GOT3 (cell line): ENCODE measurements at regions not wholly inside any gene's neighbourhood (a gene's known extent, or its start where the extent isn't known, plus 50 kb on each side); places are given as distances from the start of the nearest gene placed in this dataset.
"Not testable (repeated sequence)": the region's sequence is repeated elsewhere in the genome, so short reads cannot be mapped to it uniquely, and the experiment has no call there.

Source experiments
- DNase-seq: peaks from one replicate; lab custom pipeline; 2025; ENCODE audit warnings: mixed read lengths; lab: John Stamatoyannopoulos, UW

- no peak for DNase-seq
Observed at GRCh38 chrX:10676235-10676957, 56.0 kb upstream of the MID1 start.

GRCh38 chrX:10677490-10677889, 57.1 kb upstream of the MID1 start:
- no peak for DNase-seq

DNA sequence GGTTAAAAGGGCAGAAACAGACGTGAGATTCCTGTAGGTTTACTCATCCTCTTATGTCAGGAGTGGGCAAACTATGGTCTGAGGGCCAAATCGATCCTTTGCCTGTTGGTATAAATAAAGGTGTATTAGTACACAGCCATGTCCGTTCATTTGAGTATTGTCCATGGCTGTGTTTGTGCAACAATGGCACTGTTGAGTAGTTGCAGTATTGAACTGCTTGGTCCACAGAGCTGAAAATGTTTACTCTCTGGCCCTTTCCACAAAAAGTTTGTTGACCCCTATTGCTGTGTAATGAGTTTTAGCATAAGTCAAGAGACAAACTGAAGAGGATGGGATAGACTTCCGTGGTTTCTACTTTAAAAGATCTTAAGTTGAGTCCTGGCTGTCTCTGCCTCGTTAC, 59.0 kb upstream of the MID1 start:
- no peak for DNase-seq

DNA sequence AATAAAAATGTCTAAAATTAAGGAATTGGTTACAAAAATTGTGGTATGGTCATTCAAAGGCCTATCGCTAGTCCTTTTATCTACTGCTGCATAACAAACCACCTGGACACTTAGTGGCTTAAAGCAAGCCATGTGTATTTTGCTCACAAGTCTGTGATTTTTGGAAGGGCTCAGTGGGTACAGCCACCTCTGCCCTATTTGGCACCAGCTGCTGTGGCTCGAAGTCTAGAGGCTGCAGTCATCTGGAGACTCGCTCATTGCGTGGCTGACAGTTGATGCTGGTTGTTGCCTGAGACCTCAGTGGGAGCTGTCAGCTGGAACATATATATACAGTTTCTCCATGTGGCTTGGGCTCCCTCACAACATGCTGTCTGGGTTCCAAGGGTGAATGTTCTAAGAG, 60.8 kb upstream of the MID1 start:
- no peak for DNase-seq

GRCh38 chrX:10683631-10684030, 63.2 kb upstream of the MID1 start:
- DNase-seq: not testable (repeated sequence)

GRCh38 chrX:10685923-10686595, 65.7 kb upstream of the MID1 start:
- no peak for DNase-seq

GRCh38 chrX:10691751-10692150, 71.4 kb upstream of the MID1 start:
- DNase-seq: not testable (repeated sequence)

DNA sequence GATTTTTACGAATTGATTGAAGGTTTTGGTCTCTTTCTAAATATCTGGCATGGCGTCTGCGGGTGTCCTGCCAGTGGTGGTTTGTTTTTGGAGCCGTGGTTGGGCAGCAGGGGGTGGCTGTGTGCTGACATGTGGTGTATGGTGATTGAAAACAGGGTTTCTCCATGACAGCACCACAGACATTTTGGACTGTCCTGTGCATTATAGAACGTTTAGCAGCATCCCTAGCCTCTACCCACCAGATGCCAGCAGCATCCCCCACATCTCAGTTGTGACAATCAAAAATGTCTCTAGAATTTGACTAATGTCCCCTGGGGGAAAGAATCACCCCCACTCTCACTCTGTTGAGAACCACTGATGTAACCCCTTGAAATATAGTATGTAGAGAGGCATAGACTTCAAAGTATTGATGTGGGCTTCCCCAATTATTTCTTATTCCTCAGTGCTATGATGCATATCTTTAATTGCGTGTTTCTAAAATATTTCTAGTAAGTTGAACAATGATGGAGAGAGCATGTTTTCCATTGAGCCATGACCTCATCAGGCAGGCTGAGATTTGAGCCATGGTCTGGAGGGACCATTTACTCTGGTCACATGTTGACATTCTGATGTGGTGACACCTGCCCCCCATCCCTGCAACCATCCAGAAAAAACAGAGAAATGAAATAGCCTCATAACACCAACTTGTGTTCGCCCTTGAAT, 77.4 kb upstream of the MID1 start:
- no peak for DNase-seq

DNA sequence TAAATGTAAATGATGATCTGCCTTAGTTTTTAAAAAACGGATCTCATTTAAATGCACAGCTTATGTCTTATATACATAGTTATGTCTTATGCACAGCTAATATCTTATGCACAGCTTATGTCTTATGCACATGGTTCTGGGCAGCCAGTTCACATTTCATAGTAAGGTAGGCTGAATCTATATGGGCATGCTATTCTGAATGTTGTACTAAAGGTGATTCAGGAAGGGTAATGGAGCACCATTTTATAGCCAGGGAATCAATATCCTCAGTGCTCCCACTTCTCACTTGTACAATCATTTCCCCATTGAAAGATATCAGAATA, 77.9 kb upstream of the MID1 start:
- no peak for DNase-seq

GRCh38 chrX:10702031-10702430, 81.6 kb upstream of the MID1 start:
- no peak for DNase-seq

DNA sequence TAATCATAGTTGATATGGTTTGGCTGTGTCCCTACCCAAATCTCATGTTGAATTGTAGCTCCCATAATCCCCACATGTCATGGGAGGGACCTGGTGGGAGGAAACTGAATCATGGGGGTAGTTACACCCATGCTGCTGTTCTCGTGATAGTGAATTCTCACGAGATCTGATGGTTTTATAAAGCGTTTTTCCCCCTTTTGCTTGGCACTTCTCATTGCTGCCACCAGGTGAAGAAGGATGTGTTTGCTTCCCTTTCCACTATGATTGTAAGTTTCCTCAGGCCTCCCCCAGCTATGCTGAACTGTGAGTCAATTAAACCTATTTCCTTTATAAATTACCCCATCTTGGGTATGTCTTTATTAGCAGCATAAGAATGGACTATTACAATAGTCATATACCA, 86.0 kb upstream of the MID1 start:
- not testable (repeated sequence) for DNase-seq

DNA sequence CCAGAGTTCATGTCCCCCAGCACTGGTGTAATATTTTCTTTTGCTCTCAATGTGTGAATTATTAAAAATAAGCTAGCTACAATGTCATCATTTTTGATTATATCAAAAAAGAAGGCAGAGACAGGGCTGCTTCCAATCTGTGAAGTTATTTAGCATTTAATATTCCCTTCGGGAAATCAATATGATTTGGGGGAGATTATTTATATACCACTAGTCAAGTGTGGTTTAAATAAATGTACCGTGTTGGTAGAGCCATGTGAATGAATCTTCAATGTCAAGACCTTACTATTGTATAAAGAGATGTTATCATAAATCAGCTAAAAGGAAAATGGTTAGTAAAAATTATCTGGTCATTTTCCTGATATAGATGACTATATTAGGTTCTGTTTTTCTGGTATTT, 87.4 kb upstream of the MID1 start:
- no peak for DNase-seq

DNA sequence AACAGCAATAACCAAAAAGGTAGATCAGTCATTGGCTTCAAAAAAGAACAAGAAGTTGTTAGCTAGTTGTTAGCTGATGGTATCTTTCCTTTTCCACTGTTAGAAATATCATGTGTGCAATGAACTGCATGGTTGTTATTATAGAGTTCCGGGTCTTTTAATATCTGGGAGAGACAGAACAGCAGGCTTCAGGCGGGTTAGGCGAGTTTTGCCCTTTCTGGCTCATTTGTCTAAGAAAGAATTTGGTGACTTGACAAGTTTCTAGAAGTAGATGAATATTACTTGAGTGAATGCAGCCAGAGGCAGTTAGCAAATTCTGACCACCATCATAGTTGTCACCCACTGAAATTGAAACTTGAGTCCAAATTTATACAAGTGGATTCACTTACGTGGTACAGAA, 88.9 kb upstream of the MID1 start:
- DNase-seq: no peak

- DNase-seq: no peak
Observed at GRCh38 chrX:10714531-10714930, 94.1 kb upstream of the MID1 start.

- peak; percentile 31 for DNase-seq
Observed at GRCh38 chrX:10722851-10723250, 102.5 kb upstream of the MID1 start.

DNA sequence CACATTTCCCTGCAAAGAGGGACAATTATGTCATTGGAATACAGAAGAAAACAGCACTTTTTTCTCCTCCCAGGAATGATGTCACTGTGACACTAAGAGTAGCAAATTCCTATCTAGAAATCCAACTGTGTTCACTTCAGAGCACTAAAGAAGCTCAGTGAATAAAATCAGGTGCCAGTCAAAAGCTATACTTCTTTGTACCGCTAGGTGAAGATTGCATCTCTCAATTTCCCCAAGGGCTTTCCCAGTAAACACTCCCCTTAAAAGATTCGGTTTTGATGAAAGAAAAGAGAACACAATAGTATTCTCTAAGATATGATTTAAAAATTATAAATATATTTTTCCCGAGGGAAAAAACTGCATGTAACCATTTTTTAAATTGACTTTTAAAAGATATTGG, 104.7 kb upstream of the MID1 start:
- no peak for DNase-seq

DNA sequence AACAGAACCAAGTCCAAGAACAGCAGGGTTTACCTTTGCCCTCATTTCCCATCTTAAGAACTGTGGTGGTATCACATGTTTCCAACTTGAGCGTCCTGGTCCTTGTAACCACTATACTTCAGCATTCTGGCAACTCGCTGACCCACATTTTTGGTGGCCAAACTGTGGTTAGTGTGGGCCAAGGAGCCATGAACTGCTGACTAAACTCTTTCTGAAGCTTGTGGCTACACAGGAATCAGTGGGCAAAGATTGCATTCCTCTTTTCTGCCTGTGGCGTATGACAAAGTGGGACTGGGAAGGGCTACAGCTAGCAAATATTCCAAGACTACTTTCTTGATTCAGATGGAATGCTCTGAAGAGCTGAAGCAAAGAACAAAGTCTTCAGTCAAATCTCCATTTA, 106.3 kb upstream of the MID1 start:
- DNase-seq: no peak

DNA sequence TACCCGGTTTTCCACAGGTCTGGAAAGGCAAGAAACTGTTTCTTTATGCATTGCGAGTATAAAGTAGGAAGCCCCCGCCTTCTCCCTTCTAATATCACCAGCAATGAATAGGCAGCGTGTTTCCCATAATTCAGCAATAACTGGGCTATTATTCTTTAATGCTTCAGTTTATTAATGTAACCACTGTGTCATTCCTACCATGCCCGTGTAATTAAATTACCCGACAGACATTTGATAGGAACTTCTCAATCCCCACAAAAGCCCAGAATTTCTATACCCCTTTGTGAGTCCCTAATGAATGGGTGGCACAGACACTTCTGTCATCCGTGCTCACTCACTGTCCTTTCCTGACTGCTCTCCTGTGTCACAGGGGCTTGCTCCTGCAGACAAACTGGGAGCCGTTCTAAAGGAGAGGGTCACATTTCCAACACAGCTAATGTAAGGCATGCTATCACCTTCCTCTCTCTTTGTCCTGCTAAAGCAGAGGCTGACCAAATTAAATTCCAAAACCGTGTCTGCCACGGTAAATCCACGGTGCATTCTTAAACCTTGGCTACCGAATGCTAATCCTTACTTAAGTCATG, 108.5 kb upstream of the MID1 start:
- no peak for DNase-seq

- no peak for DNase-seq
Observed at GRCh38 chrX:10739426-10739825, 119.0 kb upstream of the MID1 start.

DNA sequence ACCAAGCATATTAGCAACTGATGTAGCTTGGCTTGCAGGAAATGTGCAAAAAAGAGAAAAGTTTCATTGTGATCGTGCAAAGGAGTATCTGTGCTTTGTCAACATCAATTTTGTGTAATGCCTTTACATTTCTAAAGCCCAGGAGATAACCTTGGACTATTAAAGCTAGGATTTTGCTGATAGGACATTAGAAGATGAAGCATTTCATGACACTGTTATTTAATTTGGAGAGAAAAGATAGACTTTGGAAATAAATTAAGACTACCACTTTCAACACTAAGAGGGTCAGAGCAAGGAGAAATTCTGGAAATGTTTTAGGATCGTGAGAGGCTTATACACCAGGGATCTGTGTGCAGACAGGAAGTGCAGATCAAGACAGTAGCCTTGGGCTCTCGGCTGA, 120.6 kb upstream of the MID1 start:
- DNase-seq: no peak

DNA sequence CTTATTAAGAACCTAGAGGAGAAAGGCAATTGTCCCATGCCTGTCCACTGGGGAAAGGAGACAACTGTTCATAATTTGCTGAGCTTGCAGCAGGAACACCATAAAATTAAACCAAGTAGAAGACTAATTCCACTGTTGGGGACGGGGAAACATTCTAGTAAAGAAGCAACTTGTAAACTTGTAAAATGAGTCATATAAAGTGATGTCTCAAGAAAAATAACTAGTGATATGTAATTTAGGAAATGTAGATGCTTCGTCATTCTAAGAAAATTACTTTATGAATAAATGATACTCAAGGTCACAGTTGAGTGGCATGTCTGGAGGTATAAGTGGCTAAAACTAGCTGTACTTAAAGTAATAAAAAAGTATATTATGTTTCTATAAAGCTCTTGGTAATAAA, 121.2 kb upstream of the MID1 start:
- DNase-seq: no peak

DNA sequence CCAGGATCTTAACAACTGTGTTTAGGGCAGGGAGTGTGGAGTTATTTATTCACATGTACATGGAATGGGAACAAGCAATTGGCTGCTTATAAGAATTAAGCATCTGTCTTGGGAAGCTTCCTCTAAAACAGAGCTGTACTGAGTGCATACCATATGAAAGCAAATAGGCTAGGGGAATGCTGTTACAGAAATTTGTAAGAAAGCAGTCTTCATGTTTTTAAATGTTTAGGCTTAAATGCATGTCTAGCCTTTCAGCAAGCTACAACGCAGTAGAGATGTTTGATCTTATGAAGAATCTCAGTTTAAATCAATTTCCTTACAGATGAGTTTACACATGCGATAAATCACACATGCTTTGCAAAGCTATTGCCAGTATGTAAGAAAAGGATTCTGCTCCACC, 123.1 kb upstream of the MID1 start:
- DNase-seq: no peak

DNA sequence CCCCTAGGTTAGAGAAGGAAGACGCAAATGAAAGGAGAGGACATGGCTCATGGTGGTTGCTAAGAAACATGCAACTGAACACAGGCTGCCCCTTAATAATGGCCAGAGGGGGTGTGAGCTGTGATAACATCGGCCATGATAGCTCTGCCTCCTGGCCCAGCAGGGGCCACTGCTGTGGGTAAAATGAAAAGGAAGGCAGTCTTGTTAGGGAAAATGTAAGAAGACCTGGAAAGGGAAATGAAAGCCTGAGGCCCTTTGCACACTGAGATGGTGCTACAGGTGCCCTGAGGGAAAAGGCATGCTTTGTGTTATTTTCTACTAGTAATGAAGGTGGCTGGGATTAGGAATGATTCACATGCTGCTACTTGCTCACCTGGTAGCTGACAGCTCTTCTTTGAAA, 123.6 kb upstream of the MID1 start:
- no peak for DNase-seq
